Neural cell (in vitro differentiated cells): ENCODE measurements at regions not wholly inside any gene's neighbourhood (a gene's known extent, or its start where the extent isn't known, plus 50 kb on each side); places are given as distances from the start of the nearest gene placed in this dataset.

Experiments
- H2AFZ ChIP-seq: fragments of 200-600, 300-800 bp; sonication (generic), shearing (Covaris generic); 2 replicates; pipeline ENCODE4 v1.6.0; 2014; ENCODE audit warnings: low read depth, mild to moderate bottlenecking, antibody characterized with exemption, low read length, moderate library complexity
- H3F3A ChIP-seq: fragments of 200-600 bp; shearing (Covaris generic); 2 replicates; pipeline ENCODE4 v1.6.1; 2016; ENCODE audit warnings: mild to moderate bottlenecking, moderate library complexity, mixed read lengths, antibody characterized with exemption, low read length; ENCODE audit not compliant: insufficient read depth, poor library complexity, severe bottlenecking
- H3K27ac ChIP-seq: fragments of 200-600, 300-800 bp; sonication (generic), shearing (Covaris generic); 2 replicates; pipeline ENCODE4 v1.5.1; 2014; ENCODE audit warnings: mild to moderate bottlenecking, low read length, moderate library complexity
- H3K27me3 ChIP-seq: fragments of 300-800, 200-600 bp; sonication (generic), shearing (Covaris generic); 2 replicates; pipeline ENCODE4 v1.6.0; 2014; ENCODE audit warnings: mild to moderate bottlenecking, low read depth, low read length, moderate library complexity; ENCODE audit not compliant: insufficient read depth
- H3K36me3 ChIP-seq: fragments of 300-800, 200-600 bp; sonication (generic), shearing (Covaris generic); 2 replicates; pipeline ENCODE4 v1.5.1; 2014; ENCODE audit warnings: mild to moderate bottlenecking, antibody characterized with exemption, low read length, moderate library complexity; ENCODE audit not compliant: insufficient read depth
- H3K4me2 ChIP-seq: fragments of 300-800, 200-600 bp; sonication (generic), shearing (Covaris generic); 2 replicates; pipeline ENCODE4 v1.6.0; 2014; ENCODE audit warnings: mild to moderate bottlenecking, low read length
- H3K4me3 ChIP-seq: fragments of 300-800, 200-600 bp; sonication (generic), shearing (Covaris generic); 2 replicates; pipeline ENCODE4 v1.5.1; 2014; ENCODE audit warnings: mild to moderate bottlenecking, low read length, moderate library complexity
- H3K79me2 ChIP-seq: fragments of 200-600 bp; shearing (Covaris generic); replicated peaks from 2 replicates; pipeline ENCODE4 v1.6.0; 2014; ENCODE audit warnings: mild to moderate bottlenecking, low read length, moderate library complexity; ENCODE audit not compliant: insufficient read depth
- H3K9ac ChIP-seq: fragments of 300-800, 200-600 bp; sonication (generic), shearing (Covaris generic); 2 replicates; pipeline ENCODE4 v1.6.1; 2016; ENCODE audit warnings: mild to moderate bottlenecking, low read length, mixed read lengths
- H3K9me2 ChIP-seq: fragments of 200-600 bp; shearing (Covaris generic); 2 replicates; pipeline ENCODE4 v1.6.1; 2016; ENCODE audit warnings: mild to moderate bottlenecking, low read length, mixed read lengths; ENCODE audit not compliant: insufficient read depth
- H3K9me3 ChIP-seq: fragments of 200-600, 300-800 bp; sonication (generic), shearing (Covaris generic); 2 replicates; pipeline ENCODE4 v1.6.1; 2016; ENCODE audit warnings: mild to moderate bottlenecking, mixed run types, low read length, moderate library complexity, mixed read lengths
- H4K20me1 ChIP-seq: fragments of 200-600 bp; shearing (Covaris generic); 2 replicates; pipeline ENCODE4 v1.6.1; 2016; ENCODE audit warnings: mild to moderate bottlenecking, mixed run types; ENCODE audit not compliant: insufficient read depth
- EP300 ChIP-seq: fragments of 450-650 bp; conservative IDR thresholded peaks from 2 replicates; pipeline ENCODE4 v1.6.1; 2014; ENCODE audit warnings: antibody characterized with exemption, mild to moderate bottlenecking, moderate library complexity; ENCODE audit not compliant: poor library complexity, severe bottlenecking
- EZH2 ChIP-seq: fragments of 200-600, 300-800 bp; shearing (Covaris generic), sonication (generic); IDR thresholded peaks from 2 replicates; pipeline ENCODE4 v1.6.1; 2014; ENCODE audit warnings: antibody characterized with exemption, low read length, borderline replicate concordance, mild to moderate bottlenecking; ENCODE audit not compliant: insufficient read depth, poor library complexity, severe bottlenecking
- MXI1 ChIP-seq: fragments of 450-650 bp; conservative IDR thresholded peaks from 2 replicates; pipeline ENCODE4 v1.6.1; 2014; ENCODE audit warnings: antibody characterized with exemption, mild to moderate bottlenecking; ENCODE audit not compliant: poor library complexity, severe bottlenecking
- POLR2AphosphoS5 ChIP-seq: IDR thresholded peaks from 2 replicates; pipeline ENCODE4 v1.6.1; 2012
- RAD21 ChIP-seq: fragments of 450-650 bp; conservative IDR thresholded peaks from 2 replicates; pipeline ENCODE4 v1.6.1; 2014; ENCODE audit warnings: antibody characterized with exemption, mild to moderate bottlenecking, moderate library complexity
- SMC3 ChIP-seq: fragments of 450-650 bp; conservative IDR thresholded peaks from 2 replicates; pipeline ENCODE4 v1.6.1; 2014; ENCODE audit warnings: antibody characterized with exemption, mild to moderate bottlenecking, moderate library complexity; ENCODE audit not compliant: poor library complexity
- TAF1 ChIP-seq: IDR thresholded peaks from 2 replicates; pipeline ENCODE4 v1.6.1; 2012; ENCODE audit warnings: low read depth
- TF ChIP-seq, protein P1 (sequence below): fragments of 450-650 bp; IDR thresholded peaks from 2 replicates; pipeline ENCODE4 v1.5.1; 2014; ENCODE audit warnings: antibody characterized with exemption, mild to moderate bottlenecking, moderate library complexity; ENCODE audit not compliant: poor library complexity, severe bottlenecking
- TF ChIP-seq, protein P2 (sequence below): IDR thresholded peaks from 2 replicates; pipeline ENCODE4 v1.6.1; 2012; ENCODE audit warnings: borderline replicate concordance

DNA sequence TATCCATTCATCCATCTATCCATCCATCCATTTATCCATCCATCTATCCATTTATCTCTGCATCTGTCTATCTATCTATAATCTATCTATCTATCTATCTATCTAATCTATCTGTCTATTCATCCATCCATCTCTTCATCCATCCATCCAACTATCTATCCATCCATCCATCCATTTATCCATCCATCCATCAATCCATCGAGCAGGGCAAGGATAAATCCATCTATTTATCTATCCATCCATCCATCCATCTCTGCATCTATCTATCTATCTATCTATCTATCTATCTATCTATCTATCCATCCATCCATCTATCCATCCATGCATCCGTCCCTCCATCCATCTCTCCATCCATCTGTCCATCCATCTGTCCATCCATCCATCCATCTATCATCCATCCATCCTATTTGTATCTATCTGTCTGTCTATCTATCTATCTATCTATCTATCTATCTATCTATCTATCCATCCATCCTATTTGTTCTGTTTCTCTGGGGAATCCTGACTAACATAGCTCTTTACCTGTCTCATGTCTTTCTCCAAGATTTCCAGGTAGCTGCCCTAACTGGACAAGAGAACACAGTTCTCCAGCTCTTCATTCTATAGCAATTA, 198.1 kb downstream of the FOXO1 start:
- Histone ChIP-seq H4K20me1 (no peaks in the 10 kb centered on the region), H3K27me3 (no peaks in the 10 kb centered on the region), H3F3A (no peaks in the 10 kb centered on the region), H3K9me2 (no peaks in the 10 kb centered on the region), H3K4me2 (no peak overlapping the region), H3K79me2 (no peaks in the 10 kb centered on the region), H3K36me3 (no peaks in the 10 kb centered on the region), H3K4me3 (no peak overlapping the region), H3K9me3 (no peaks in the 10 kb centered on the region), H3K27ac (no peak overlapping the region), H2AFZ (no peak overlapping the region), H3K9ac (no peak overlapping the region)
- TF ChIP-seq TAF1 (no peak), POLR2AphosphoS5 (no peak), EP300 (no peak), SMC3 (no peak), MXI1 (no peak), RAD21 (no peak), EZH2 (no peak)
- TF ChIP-seq, protein P1, sequence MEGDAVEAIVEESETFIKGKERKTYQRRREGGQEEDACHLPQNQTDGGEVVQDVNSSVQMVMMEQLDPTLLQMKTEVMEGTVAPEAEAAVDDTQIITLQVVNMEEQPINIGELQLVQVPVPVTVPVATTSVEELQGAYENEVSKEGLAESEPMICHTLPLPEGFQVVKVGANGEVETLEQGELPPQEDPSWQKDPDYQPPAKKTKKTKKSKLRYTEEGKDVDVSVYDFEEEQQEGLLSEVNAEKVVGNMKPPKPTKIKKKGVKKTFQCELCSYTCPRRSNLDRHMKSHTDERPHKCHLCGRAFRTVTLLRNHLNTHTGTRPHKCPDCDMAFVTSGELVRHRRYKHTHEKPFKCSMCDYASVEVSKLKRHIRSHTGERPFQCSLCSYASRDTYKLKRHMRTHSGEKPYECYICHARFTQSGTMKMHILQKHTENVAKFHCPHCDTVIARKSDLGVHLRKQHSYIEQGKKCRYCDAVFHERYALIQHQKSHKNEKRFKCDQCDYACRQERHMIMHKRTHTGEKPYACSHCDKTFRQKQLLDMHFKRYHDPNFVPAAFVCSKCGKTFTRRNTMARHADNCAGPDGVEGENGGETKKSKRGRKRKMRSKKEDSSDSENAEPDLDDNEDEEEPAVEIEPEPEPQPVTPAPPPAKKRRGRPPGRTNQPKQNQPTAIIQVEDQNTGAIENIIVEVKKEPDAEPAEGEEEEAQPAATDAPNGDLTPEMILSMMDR, result no peak
- TF ChIP-seq, protein P2, sequence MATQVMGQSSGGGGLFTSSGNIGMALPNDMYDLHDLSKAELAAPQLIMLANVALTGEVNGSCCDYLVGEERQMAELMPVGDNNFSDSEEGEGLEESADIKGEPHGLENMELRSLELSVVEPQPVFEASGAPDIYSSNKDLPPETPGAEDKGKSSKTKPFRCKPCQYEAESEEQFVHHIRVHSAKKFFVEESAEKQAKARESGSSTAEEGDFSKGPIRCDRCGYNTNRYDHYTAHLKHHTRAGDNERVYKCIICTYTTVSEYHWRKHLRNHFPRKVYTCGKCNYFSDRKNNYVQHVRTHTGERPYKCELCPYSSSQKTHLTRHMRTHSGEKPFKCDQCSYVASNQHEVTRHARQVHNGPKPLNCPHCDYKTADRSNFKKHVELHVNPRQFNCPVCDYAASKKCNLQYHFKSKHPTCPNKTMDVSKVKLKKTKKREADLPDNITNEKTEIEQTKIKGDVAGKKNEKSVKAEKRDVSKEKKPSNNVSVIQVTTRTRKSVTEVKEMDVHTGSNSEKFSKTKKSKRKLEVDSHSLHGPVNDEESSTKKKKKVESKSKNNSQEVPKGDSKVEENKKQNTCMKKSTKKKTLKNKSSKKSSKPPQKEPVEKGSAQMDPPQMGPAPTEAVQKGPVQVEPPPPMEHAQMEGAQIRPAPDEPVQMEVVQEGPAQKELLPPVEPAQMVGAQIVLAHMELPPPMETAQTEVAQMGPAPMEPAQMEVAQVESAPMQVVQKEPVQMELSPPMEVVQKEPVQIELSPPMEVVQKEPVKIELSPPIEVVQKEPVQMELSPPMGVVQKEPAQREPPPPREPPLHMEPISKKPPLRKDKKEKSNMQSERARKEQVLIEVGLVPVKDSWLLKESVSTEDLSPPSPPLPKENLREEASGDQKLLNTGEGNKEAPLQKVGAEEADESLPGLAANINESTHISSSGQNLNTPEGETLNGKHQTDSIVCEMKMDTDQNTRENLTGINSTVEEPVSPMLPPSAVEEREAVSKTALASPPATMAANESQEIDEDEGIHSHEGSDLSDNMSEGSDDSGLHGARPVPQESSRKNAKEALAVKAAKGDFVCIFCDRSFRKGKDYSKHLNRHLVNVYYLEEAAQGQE, result no peak

DNA sequence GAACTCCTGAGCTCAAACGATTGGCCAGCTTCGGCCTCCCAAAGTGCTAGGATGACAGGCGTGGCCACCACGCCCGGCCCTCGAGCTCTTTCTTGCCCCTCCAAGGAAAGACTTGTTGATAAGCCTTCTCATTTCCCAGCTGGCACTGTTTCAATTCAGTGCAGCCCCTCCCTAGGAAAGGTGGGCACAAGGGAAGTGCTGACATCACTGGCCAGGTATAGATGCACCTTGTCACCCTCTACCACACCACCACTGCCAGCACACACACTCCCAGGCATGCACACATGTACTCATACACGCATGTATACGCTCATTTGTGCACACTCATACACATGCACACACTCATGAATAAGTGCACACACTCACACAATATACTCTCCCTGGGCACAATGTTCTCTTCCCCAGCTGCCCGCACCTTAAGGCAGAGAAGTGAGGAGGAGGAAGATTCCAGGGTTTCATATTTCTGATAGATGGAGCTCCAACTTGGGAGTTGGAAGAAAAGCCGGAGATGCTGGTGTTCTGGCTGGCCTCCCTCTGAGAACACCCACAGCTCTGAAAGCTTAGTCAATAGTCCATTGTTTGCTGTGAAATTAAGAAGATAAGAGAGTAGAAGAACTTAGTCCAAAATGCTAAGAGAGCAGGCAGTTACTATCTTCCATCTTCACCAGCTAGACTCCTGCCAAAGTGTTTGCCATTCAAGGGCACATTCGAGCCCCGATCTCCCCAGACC, 196.7 kb downstream of the FOXO1 start:
- no peaks in the 10 kb centered on the region for H4K20me1 ChIP-seq
- H3K9me2 ChIP-seq, result no peaks in the 10 kb centered on the region
- no peak overlapping the region for H3K4me2 ChIP-seq
- H3K27me3 ChIP-seq, result no peaks in the 10 kb centered on the region
- no peaks in the 10 kb centered on the region for H3K79me2 ChIP-seq
- no peaks in the 10 kb centered on the region for H3K9me3 ChIP-seq
- no peak overlapping the region for H3K27ac ChIP-seq
- H3K36me3 ChIP-seq, result no peaks in the 10 kb centered on the region
- TF ChIP-seq, protein P1, result no peak
- TF ChIP-seq TAF1, result no peak
- TF ChIP-seq, protein P2, result no peak
- TF ChIP-seq RAD21, result no peak
- TF ChIP-seq EP300, result no peak
- no peak for TF ChIP-seq SMC3
- TF ChIP-seq MXI1, result no peak
- TF ChIP-seq POLR2AphosphoS5, result no peak
- no peak for TF ChIP-seq EZH2
- no peaks in the 10 kb centered on the region for H3F3A ChIP-seq
- no peak overlapping the region for H2AFZ ChIP-seq
- no peak overlapping the region for H3K4me3 ChIP-seq
- no peak overlapping the region for H3K9ac ChIP-seq
